ENCODE measurements at regions not wholly inside any gene's neighbourhood (a gene's known extent, or its start where the extent isn't known, plus 50 kb on each side); places are given as distances from the start of the nearest gene placed in this dataset.

GRCh38 chr4:33268776-33269175, 2548.6 kb downstream of the PCDH7 start:
- DNase-seq (ENCODE audit: low read depth), result no peak

GRCh38 chr4:33270403-33270802, 2550.2 kb downstream of the PCDH7 start:
- no peak for DNase-seq (ENCODE audit: low read depth)

DNA sequence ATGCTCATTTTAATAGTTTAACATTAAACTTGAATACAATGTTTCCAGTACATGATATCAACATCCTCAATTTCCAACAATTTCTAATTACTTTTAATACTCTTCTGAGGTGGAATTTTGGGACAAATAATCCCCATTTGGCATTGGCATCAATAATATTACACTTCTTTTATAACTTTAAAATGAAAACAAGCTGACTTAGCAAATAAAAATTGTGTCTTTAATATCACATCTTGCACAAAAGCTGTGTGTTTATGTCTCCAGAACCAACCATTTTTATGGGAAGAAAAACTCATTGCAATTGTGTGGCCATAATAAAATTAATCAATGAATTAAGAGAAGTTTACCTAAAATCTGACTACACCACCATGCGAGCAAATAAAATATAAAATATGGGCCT, 2552.6 kb downstream of the PCDH7 start:
- no peak for DNase-seq (ENCODE audit: low read depth)

- no peak for DNase-seq (ENCODE audit: low read depth)
Measured at GRCh38 chr4:33283818-33284217, 2563.6 kb downstream of the PCDH7 start.

DNA sequence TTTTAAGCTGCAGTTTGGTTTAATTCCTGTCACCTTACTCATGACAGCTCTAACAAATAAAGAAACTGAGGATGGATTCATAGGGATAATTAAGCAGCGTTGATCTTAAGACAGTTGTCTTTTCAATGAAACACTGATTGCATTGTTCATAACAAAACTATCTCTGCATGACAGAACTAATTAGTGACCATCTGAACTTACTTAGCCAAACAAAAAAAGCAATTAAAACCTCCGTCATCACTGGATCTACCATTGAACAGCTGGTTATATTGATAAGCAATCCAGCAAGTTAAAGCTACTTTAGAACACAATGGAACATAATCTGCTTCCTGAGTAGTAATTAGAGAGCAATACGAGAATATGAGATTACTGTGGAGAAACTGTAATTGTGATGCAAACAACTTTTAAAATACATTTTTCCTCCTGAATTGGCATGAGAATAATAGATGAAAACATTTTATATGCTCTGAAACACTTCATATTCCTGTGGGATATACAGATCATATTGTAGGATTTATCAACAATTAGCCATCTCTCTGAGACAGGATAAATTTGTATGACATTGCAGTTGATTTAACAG, 2576.8 kb downstream of the PCDH7 start:
- DNase-seq (ENCODE audit: low read depth), result no peak

GRCh38 chr4:33302321-33302720, 2582.2 kb downstream of the PCDH7 start:
- DNase-seq (ENCODE audit: low read depth), result no peak

DNA sequence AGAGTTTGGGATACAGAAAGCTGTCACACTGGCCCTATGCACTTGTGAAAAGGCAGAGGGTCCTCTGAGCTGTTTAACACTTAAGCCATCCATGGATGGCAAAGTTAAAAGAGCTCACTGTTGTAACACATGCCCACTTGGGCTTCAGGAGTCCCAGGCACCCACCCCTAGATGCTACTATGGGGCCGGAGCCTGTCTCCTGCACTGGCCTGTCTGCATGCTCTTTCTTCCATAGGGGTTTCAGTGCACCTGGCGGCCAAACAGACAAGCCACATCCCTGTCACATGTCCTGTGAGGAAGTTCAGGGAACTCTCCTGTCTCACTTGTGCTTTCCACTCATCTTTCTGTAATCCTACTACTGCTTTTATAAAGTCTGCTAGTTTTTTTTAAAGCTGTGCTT, 2586.0 kb downstream of the PCDH7 start:
- no peak for DNase-seq (ENCODE audit: low read depth)

- no peak for DNase-seq (ENCODE audit: low read depth)
Measured at GRCh38 chr4:33316033-33316432, 2595.9 kb downstream of the PCDH7 start.

- DNase-seq (ENCODE audit: low read depth), result no peak
Measured at GRCh38 chr4:33316578-33316977, 2596.4 kb downstream of the PCDH7 start.

DNA sequence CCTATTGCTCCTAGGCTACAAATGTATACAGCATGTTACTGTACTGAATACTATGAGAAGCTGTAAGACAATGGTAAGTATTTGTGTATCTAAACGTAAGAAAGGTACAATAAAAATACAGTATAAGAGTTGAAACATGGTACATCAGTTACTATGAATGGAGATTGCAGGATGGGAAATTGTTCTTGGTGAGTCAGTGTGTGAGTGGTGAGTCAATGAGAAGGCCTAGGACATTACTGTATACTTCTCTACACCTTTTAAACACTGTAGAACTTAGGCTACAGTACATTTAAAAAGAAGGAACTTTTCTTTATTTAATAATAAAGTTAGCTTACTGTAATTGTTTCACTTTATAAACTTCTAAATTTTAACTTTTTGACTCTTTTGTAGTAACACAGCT, 2603.2 kb downstream of the PCDH7 start:
- no peak for DNase-seq (ENCODE audit: low read depth)

- no peak for DNase-seq (ENCODE audit: low read depth)
Measured at GRCh38 chr4:33334416-33334815, 2614.2 kb downstream of the PCDH7 start.

DNA sequence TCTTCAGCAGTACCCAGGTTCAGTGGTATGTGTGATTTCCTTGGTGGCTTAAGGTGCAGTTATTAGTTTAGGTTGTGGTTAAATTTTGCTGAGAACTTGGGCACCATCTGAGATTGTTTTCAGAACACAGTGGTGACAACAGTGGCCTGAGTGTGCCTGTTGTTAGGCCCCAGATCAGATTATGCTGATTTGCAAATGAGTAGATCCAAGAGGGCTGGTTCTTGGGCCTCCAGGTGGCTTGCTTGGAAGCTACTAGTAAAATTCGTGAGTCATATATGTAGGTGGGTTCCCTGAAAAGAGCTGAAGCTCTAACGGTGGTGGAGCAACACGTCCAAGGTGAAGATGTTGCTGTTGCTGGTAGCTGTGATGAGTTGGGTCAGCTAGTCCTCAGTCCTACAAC, 2619.6 kb downstream of the PCDH7 start:
- DNase-seq (ENCODE audit: low read depth), result no peak

GRCh38 chr4:33340168-33340567, 2620.0 kb downstream of the PCDH7 start:
- DNase-seq (ENCODE audit: low read depth), result no peak

DNA sequence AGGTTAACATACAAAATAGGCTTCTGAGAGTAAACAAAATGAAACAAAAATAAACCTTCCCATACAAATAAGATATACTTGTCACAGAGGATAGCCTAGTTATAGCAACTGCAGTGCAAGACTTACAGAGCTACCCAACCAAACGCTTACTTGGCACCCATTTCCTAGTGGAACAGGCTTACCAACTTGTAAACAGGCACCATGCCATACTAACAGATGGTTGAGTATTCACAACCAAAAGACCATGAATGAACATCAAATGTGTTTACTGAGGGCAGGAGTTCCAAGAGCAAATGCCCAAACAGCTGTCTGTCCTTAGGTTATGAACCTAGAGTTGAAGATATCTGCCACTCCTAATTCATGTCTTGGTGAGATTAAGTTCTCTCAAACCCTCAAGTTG, 2629.2 kb downstream of the PCDH7 start:
- DNase-seq (ENCODE audit: low read depth), result no peak

DNA sequence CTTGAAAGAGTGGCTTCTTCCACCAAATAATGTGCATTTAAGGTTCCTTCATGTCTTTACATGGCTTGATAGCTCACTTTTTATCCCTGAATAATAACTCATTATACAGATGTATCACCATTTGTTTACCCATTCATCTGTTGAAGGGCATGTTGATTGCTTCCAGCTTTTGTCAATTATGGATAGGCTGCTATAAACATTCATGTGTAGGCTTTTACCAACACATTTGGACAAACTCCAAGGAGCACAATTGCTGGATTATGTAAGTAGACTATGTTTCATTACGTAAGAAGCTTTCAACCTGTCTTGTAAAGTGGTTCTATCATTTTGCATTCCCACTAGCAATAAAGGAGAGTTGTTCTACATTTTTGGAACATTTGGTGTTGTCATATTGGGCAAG, 2637.0 kb downstream of the PCDH7 start:
- DNase-seq (ENCODE audit: low read depth), result no peak

DNA sequence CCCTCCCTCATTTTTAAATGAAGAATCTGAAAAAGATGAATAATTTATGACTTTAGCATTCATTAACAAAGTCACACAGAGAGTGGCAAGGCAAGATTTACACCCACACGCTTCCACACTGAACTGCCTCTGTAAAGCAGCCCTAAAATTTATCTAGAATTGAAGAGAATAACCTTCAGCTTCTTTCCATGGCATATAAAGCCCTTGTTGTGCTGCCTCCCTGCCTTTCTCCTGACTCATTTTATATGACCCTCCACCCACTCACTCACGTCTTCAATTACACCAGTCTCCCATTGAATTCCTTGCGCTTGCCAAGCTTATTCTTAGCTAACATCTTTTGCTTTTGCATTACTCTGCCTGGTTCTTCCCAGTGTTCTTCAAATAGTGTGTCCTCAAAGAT, 2649.3 kb downstream of the PCDH7 start:
- DNase-seq (ENCODE audit: low read depth), result peak; percentile 2

- no peak for DNase-seq (ENCODE audit: low read depth)
Measured at GRCh38 chr4:33381816-33382215, 2661.6 kb downstream of the PCDH7 start.

DNA sequence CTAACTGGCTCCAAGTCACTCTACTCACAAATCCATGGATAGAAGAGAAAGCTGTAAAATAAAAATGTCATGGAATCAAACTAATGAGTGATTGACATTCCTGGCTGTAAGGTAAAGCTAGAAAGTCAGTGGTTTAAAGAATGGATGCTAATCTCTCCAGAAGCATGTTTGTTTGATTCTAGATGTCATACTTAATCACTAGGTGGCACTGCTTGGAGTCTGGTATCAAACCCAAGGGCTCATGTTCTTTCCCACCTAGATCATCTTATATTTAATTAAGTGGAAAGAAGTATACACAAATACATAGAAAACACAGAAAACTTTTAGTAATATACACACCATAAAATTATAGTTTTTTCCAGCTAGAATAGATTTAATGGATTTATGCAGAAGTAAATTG, 2666.6 kb downstream of the PCDH7 start:
- DNase-seq (ENCODE audit: low read depth), result no peak

- DNase-seq (ENCODE audit: low read depth), result no peak
Measured at GRCh38 chr4:33390976-33391375, 2670.8 kb downstream of the PCDH7 start.

- no peak for DNase-seq (ENCODE audit: low read depth)
Measured at GRCh38 chr4:33395731-33396485, 2675.7 kb downstream of the PCDH7 start.

DNA sequence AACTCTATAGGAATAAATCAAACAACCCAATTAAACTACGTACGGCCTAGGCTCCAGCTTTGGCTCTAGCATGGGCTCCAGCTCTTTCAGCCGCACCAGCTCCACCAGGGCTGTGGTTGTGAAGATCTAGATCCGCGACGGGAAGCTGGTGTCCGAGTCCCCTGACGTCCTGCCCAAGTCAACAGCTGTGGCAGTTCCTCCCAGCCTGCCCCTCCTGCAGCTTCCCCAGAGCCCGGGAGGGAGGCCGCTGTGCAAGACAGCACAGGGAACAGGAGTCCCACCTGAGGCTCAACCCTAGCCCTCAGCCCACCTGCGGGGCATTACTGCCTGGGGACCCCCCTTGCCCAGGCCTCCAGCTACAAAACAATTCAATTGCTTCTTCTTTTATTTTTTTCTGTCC, 2680.3 kb downstream of the PCDH7 start:
- DNase-seq (ENCODE audit: low read depth), result no peak

- DNase-seq (ENCODE audit: low read depth), result no peak
Measured at GRCh38 chr4:33407496-33407895, 2687.3 kb downstream of the PCDH7 start.

DNA sequence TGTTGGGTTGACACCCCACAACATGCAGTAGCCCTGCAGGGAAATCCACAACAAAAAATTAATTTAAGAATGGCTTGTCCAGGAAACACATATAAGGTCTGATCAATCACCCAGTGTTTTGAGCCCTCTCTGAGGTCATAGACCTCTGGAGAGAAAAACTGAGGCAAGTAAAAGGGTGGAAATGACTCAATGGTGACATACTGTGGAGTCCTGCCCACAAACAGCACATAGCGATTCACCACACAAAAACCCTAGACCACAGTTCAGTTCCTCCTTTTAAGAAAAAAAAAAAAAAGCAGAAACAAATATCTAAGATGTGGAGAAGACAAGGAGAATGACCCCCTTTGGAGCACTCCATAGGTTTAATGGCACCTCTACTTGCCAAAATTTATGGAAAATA, 2691.0 kb downstream of the PCDH7 start:
- peak; percentile 1 for DNase-seq (ENCODE audit: low read depth)

DNA sequence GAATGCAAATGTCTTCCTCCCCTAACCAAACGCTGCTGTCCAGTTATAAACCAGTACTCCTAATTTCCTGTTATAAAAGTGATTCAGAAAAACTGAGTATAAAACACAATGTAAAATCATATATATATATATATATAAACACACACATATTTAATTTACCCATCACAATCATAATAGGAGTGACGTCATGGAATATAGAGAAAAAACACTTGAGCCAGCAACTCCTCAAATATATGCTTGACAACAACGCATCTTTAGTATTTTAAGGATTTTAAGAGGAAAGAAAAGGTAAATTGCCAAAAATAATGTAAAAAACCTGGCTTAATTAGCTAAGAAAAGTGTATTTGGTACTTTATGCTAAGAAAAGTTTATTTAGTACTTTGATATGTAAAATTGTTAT, 2701.7 kb downstream of the PCDH7 start:
- no peak for DNase-seq (ENCODE audit: low read depth)

Measured in LHCN-M2 (cell line).